ENCODE measurements at regions not wholly inside any gene's neighbourhood (a gene's known extent, or its start where the extent isn't known, plus 50 kb on each side); places are given as distances from the start of the nearest gene placed in this dataset.
A peak's percentile ranks its signal among the peaks of the same experiment; 100 is the strongest.

- H3K27me3 ChIP-seq (ENCODE audit: insufficient read depth, low read length), result no peaks in the 10 kb centered on the region
- H3K4me1 ChIP-seq (ENCODE audit: control insufficient read depth in 1 of 2, insufficient read depth in 2 of 2, low read length in 2 of 2), result no peaks in the 10 kb centered on the region
- no peak overlapping the region for H2BK120ac ChIP-seq (ENCODE audit: insufficient read depth, low read length, poor library complexity)
- H3K14ac ChIP-seq (ENCODE audit: low read length), result no peak overlapping the region
- H3K36me3 ChIP-seq (ENCODE audit: control insufficient read depth in 1 of 2, insufficient read depth in 2 of 2, low read length in 2 of 2), result no peaks in the 10 kb centered on the region
- H2AFZ ChIP-seq (ENCODE audit: insufficient read depth, low read length, poor library complexity), result no peak overlapping the region
- no peak overlapping the region for H3K27ac ChIP-seq (ENCODE audit: low read depth, low read length)
- no peak overlapping the region for H2BK5ac ChIP-seq (ENCODE audit: low read depth, low read length, poor library complexity)
- no peak overlapping the region for H3K4me3 ChIP-seq (ENCODE audit: low read depth, low read length)
- no peak overlapping the region for H3K18ac ChIP-seq (ENCODE audit: low read length)
- H3K9me3 ChIP-seq (ENCODE audit: insufficient read depth, low read depth, low read length), result no peaks in the 10 kb centered on the region
- no peak overlapping the region for H3K4ac ChIP-seq (ENCODE audit: low read depth, low read length)
- no peak overlapping the region for H3K4me2 ChIP-seq (ENCODE audit: low read length)
- no peaks in the 10 kb centered on the region for H3K79me2 ChIP-seq (ENCODE audit: control insufficient read depth, insufficient read depth, low read length, poor library complexity)
- H3K23ac ChIP-seq (ENCODE audit: low read length), result no peak overlapping the region
- no peak overlapping the region for H3K9ac ChIP-seq (ENCODE audit: low read length)
- no peak overlapping the region for H4K12ac ChIP-seq (ENCODE audit: low read depth, low read length)
- no peak for DNase-seq
- no peak overlapping the region for H2AK5ac ChIP-seq (ENCODE audit: low read length)
- H2BK12ac ChIP-seq (ENCODE audit: low read length), result no peak overlapping the region
- H4K91ac ChIP-seq (ENCODE audit: low read depth, low read length), result no peak overlapping the region
- H4K8ac ChIP-seq (ENCODE audit: low read depth, low read length), result no peak overlapping the region
- no peaks in the 10 kb centered on the region for H3K79me1 ChIP-seq (ENCODE audit: low read length)
Observed at GRCh38 chr16:9241177-9241576, 149.7 kb downstream of the HAPSTR1 start.

- Histone ChIP-seq H4K12ac (ENCODE audit: low read depth, low read length) (no peak overlapping the region), H3K79me2 (ENCODE audit: control insufficient read depth, insufficient read depth, low read length, poor library complexity) (no peaks in the 10 kb centered on the region), H2BK5ac (ENCODE audit: low read depth, low read length, poor library complexity) (no peak overlapping the region), H3K4me2 (ENCODE audit: low read length) (no peak overlapping the region), H2BK12ac (ENCODE audit: low read length) (no peak overlapping the region), H2AK5ac (ENCODE audit: low read length) (no peak overlapping the region), H3K9ac (ENCODE audit: low read length) (no peak overlapping the region), H3K79me1 (ENCODE audit: low read length) (peaks cover 7% of the 10 kb centered on the region), H3K9me3 (ENCODE audit: insufficient read depth, low read depth, low read length) (no peaks in the 10 kb centered on the region), H3K23ac (ENCODE audit: low read length) (no peak overlapping the region), H3K18ac (ENCODE audit: low read length) (no peak overlapping the region), H3K4ac (ENCODE audit: low read depth, low read length) (no peak overlapping the region), H3K4me3 (ENCODE audit: low read depth, low read length) (no peak overlapping the region), H3K27me3 (ENCODE audit: insufficient read depth, low read length) (no peaks in the 10 kb centered on the region), H4K91ac (ENCODE audit: low read depth, low read length) (no peak overlapping the region), H3K27ac (ENCODE audit: low read depth, low read length) (no peak overlapping the region), H2AFZ (ENCODE audit: insufficient read depth, low read length, poor library complexity) (no peak overlapping the region), H3K36me3 (ENCODE audit: control insufficient read depth in 1 of 2, insufficient read depth in 2 of 2, low read length in 2 of 2) (no peaks in the 10 kb centered on the region), H3K4me1 (ENCODE audit: control insufficient read depth in 1 of 2, insufficient read depth in 2 of 2, low read length in 2 of 2) (peaks cover 8 to 15% of the 10 kb centered on the region in 2 experiments), H4K8ac (ENCODE audit: low read depth, low read length) (no peak overlapping the region), H3K14ac (ENCODE audit: low read length) (no peak overlapping the region), H2BK120ac (ENCODE audit: insufficient read depth, low read length, poor library complexity) (no peak overlapping the region)
- no CpG with 5 or more reads among the region's 2 CpGs for WGBS (ENCODE audit: extremely low coverage, insufficient coverage, insufficient read length)
- DNase-seq, result no peak
Observed at GRCh38 chr16:9248162-9248561, 156.7 kb downstream of the HAPSTR1 start.

- Histone ChIP-seq H2BK120ac (ENCODE audit: insufficient read depth, low read length, poor library complexity) (no peak overlapping the region), H3K4me1 (ENCODE audit: control insufficient read depth in 1 of 2, insufficient read depth in 2 of 2, low read length in 2 of 2) (peaks cover 8 to 15% of the 10 kb centered on the region in 2 experiments), H2AFZ (ENCODE audit: insufficient read depth, low read length, poor library complexity) (no peak overlapping the region), H3K36me3 (ENCODE audit: control insufficient read depth in 1 of 2, insufficient read depth in 2 of 2, low read length in 2 of 2) (no peaks in the 10 kb centered on the region), H3K9ac (ENCODE audit: low read length) (no peak overlapping the region), H2BK12ac (ENCODE audit: low read length) (peak overlapping the region; percentile 37), H3K79me1 (ENCODE audit: low read length) (peaks cover 7% of the 10 kb centered on the region), H4K8ac (ENCODE audit: low read depth, low read length) (no peak overlapping the region), H3K18ac (ENCODE audit: low read length) (no peak overlapping the region), H3K4me2 (ENCODE audit: low read length) (no peak overlapping the region), H3K4me3 (ENCODE audit: low read depth, low read length) (no peak overlapping the region), H3K4ac (ENCODE audit: low read depth, low read length) (no peak overlapping the region), H4K12ac (ENCODE audit: low read depth, low read length) (no peak overlapping the region), H3K9me3 (ENCODE audit: insufficient read depth, low read depth, low read length) (no peaks in the 10 kb centered on the region), H3K27me3 (ENCODE audit: insufficient read depth, low read length) (no peaks in the 10 kb centered on the region), H4K91ac (ENCODE audit: low read depth, low read length) (peak overlapping the region; percentile 6), H3K79me2 (ENCODE audit: control insufficient read depth, insufficient read depth, low read length, poor library complexity) (no peaks in the 10 kb centered on the region), H3K14ac (ENCODE audit: low read length) (no peak overlapping the region), H3K27ac (ENCODE audit: low read depth, low read length) (no peak overlapping the region), H3K23ac (ENCODE audit: low read length) (no peak overlapping the region), H2AK5ac (ENCODE audit: low read length) (no peak overlapping the region), H2BK5ac (ENCODE audit: low read depth, low read length, poor library complexity) (no peak overlapping the region)
- no CpG with 5 or more reads among the region's 4 CpGs for WGBS (ENCODE audit: extremely low coverage, insufficient coverage, insufficient read length)
- no peak for DNase-seq
Observed at GRCh38 chr16:9249534-9249933, 158.1 kb downstream of the HAPSTR1 start.

- H3K14ac ChIP-seq (ENCODE audit: low read length), result no peak overlapping the region
- no peak overlapping the region for H2BK12ac ChIP-seq (ENCODE audit: low read length)
- peaks cover 8 to 16% of the 10 kb centered on the region in 2 experiments for H3K4me1 ChIP-seq (ENCODE audit: control insufficient read depth in 1 of 2, insufficient read depth in 2 of 2, low read length in 2 of 2)
- H3K18ac ChIP-seq (ENCODE audit: low read length), result no peak overlapping the region
- no peak overlapping the region for H2BK5ac ChIP-seq (ENCODE audit: low read depth, low read length, poor library complexity)
- peak overlapping the region; percentile 39 for H3K4me2 ChIP-seq (ENCODE audit: low read length)
- H3K9ac ChIP-seq (ENCODE audit: low read length), result no peak overlapping the region
- no peak overlapping the region for H3K23ac ChIP-seq (ENCODE audit: low read length)
- H3K4ac ChIP-seq (ENCODE audit: low read depth, low read length), result no peak overlapping the region
- no peaks in the 10 kb centered on the region for H3K36me3 ChIP-seq (ENCODE audit: control insufficient read depth in 1 of 2, insufficient read depth in 2 of 2, low read length in 2 of 2)
- WGBS (ENCODE audit: extremely low coverage, insufficient coverage, insufficient read length), result no CpG with 5 or more reads among the region's 6 CpGs
- no peaks in the 10 kb centered on the region for H3K79me2 ChIP-seq (ENCODE audit: control insufficient read depth, insufficient read depth, low read length, poor library complexity)
- H4K91ac ChIP-seq (ENCODE audit: low read depth, low read length), result no peak overlapping the region
- H2AK5ac ChIP-seq (ENCODE audit: low read length), result no peak overlapping the region
- H3K9me3 ChIP-seq (ENCODE audit: insufficient read depth, low read depth, low read length), result no peaks in the 10 kb centered on the region
- no peak overlapping the region for H2BK120ac ChIP-seq (ENCODE audit: insufficient read depth, low read length, poor library complexity)
- H3K79me1 ChIP-seq (ENCODE audit: low read length), result peaks cover 7% of the 10 kb centered on the region
- no peak overlapping the region for H4K12ac ChIP-seq (ENCODE audit: low read depth, low read length)
- no peaks in the 10 kb centered on the region for H3K27me3 ChIP-seq (ENCODE audit: insufficient read depth, low read length)
- no peak overlapping the region for H2AFZ ChIP-seq (ENCODE audit: insufficient read depth, low read length, poor library complexity)
- peak in 1 of 2 donors; percentile 51 for DNase-seq
- H3K27ac ChIP-seq (ENCODE audit: low read depth, low read length), result no peak overlapping the region
- H4K8ac ChIP-seq (ENCODE audit: low read depth, low read length), result no peak overlapping the region
- H3K4me3 ChIP-seq (ENCODE audit: low read depth, low read length), result no peak overlapping the region
Observed at GRCh38 chr16:9251026-9251425, 159.6 kb downstream of the HAPSTR1 start.
